Gastroesophageal sphincter (tissue), 3 donors: ENCODE measurements at regions not wholly inside any gene's neighbourhood (a gene's known extent, or its start where the extent isn't known, plus 50 kb on each side); places are given as distances from the start of the nearest gene placed in this dataset.

Experiments
- CTCF ChIP-seq, 4 experiments: fragments of 200-600 bp in 2 of 4; fragments of 450-650 bp in 2 of 4; sonication (generic) in 1 of 4; IDR thresholded peaks; one replicate each; pipeline ENCODE4 v1.5.1; 2017 to 2019; ENCODE audit warnings: antibody characterized with exemption in 4 of 4, mild to moderate bottlenecking in 2 of 4, moderate library complexity in 2 of 4
- EP300 ChIP-seq: sonication (generic); formaldehyde crosslinking; IDR thresholded peaks from one replicate; pipeline ENCODE4 v1.6.1; 2017; ENCODE audit warnings: antibody characterized with exemption, mild to moderate bottlenecking
- POLR2A ChIP-seq, 2 donors: fragments of 450-650 bp; IDR thresholded peaks; one replicate each; pipeline ENCODE4 v1.6.1; 2017; ENCODE audit warnings: antibody characterized with exemption in 2 of 2, mild to moderate bottlenecking in 2 of 2, moderate library complexity in 1 of 2
- POLR2AphosphoS5 ChIP-seq: sonication (generic); formaldehyde crosslinking; IDR thresholded peaks from one replicate; pipeline ENCODE4 v1.6.1; 2017; ENCODE audit warnings: antibody characterized with exemption

GRCh38 chrX:74248889-74249288 is 55.1 kb upstream of the ZCCHC13 start:
- no peak for TF ChIP-seq POLR2A (IDR thresholded peaks at IDR 0.05)
- no peak for TF ChIP-seq CTCF (IDR thresholded peaks at IDR 0.05)
- TF ChIP-seq POLR2AphosphoS5 = no peak
- TF ChIP-seq EP300 = no peak
